T-cell (primary cell): ENCODE measurements at regions not wholly inside any gene's neighbourhood (a gene's known extent, or its start where the extent isn't known, plus 50 kb on each side); places are given as distances from the start of the nearest gene placed in this dataset.
A peak's percentile ranks its signal among the peaks of the same experiment; 100 is the strongest.

Source experiments
- ATAC-seq, 4 experiments: fragments of 200-7000 bp in 3 of 4; fragments of 150-1000 bp in 1 of 4; cut with Tn5 transposase; replicated peaks in 1 of 4; 1 replicate in 3 of 4; 2 replicates in 1 of 4; pipeline ENCODE4 v1.10.0; 2021; ENCODE audit warnings: moderate library complexity in 3 of 4, mild to moderate bottlenecking in 2 of 4, moderate number of reproducible peaks in 1 of 4
- CTCF ChIA-PET, 2 donors: fragments of 300-600 bp; sonication (Branson Sonifier 250); formaldehyde crosslinking; loops; one replicate each; lab custom pipeline; 2022; ENCODE audit warnings: antibody characterized with exemption in 2 of 2; lab: Charles Lee
- POLR2A ChIA-PET, 2 donors: fragments of 300-600 bp; sonication (Branson Sonifier 250); formaldehyde crosslinking; loops; one replicate each; lab custom pipeline; 2022; ENCODE audit warnings: antibody characterized with exemption in 2 of 2; lab: Charles Lee
- DNase-seq, 35 experiments: peaks; one replicate each; pipeline versions ENCODE4 v3.0.0 to v3.0.0-alpha.2; 2013 to 2023
- H3K27ac ChIP-seq: one replicate; pipeline ENCODE4 v1.5.1; 2013; ENCODE audit warnings: low read length
- H3K27me3 ChIP-seq, 2 experiments: replicated peaks in 1 of 2; 1 replicate in 1 of 2; 2 replicates in 1 of 2; pipeline versions ENCODE4 v1.6.1 to v1.7.0; 2013; ENCODE audit warnings: low read length in 1 of 2, mixed read lengths in 1 of 2; ENCODE audit not compliant: control insufficient read depth in 2 of 2, insufficient read depth in 2 of 2; ENCODE audit errors: extremely low read depth in 1 of 2
- H3K36me3 ChIP-seq, 2 donors: 1 replicate in 1 of 2; 2 replicates in 1 of 2; pipeline versions ENCODE4 v1.6.1 to v1.7.0; 2013; ENCODE audit warnings: low read length in 1 of 2; ENCODE audit not compliant: control insufficient read depth in 2 of 2, insufficient read depth in 1 of 2; ENCODE audit errors: extremely low read depth in 1 of 2
- H3K4me1 ChIP-seq, 2 experiments: 1 replicate in 1 of 2; 2 replicates in 1 of 2; pipeline versions ENCODE4 v1.6.1 to v1.7.0; 2013; ENCODE audit warnings: low read length in 2 of 2, mixed read lengths in 1 of 2; ENCODE audit not compliant: insufficient read depth in 2 of 2, control insufficient read depth in 1 of 2; ENCODE audit errors: extremely low read depth in 1 of 2
- H3K4me3 ChIP-seq, 2 donors: 1 replicate in 1 of 2; 2 replicates in 1 of 2; pipeline versions ENCODE4 v1.5.1 to v1.7.0; 2013; ENCODE audit warnings: mild to moderate bottlenecking in 2 of 2, low read length in 1 of 2, moderate library complexity in 1 of 2; ENCODE audit not compliant: control insufficient read depth in 1 of 2; ENCODE audit errors: extremely low read depth in 1 of 2
- H3K9me3 ChIP-seq: 2 replicates; pipeline ENCODE4 v1.7.0; 2013
- H3K27ac Mint-ChIP-seq, 2 donors: one replicate each; pipeline ENCODE4 v1.8.0; 2020 to 2021; ENCODE audit warnings: mild to moderate bottlenecking in 2 of 2, mixed read lengths in 2 of 2
- H3K27me3 Mint-ChIP-seq, 2 donors: one replicate each; pipeline ENCODE4 v1.8.0; 2021 to 2022; ENCODE audit warnings: mixed read lengths in 2 of 2
- H3K36me3 Mint-ChIP-seq: one replicate; pipeline ENCODE4 v1.8.0; 2021; ENCODE audit warnings: mixed read lengths
- H3K4me1 Mint-ChIP-seq, 3 donors: one replicate each; pipeline ENCODE4 v1.8.0; 2020 to 2022; ENCODE audit warnings: mixed read lengths in 3 of 3, mild to moderate bottlenecking in 1 of 3
- H3K4me3 Mint-ChIP-seq, 3 donors: one replicate each; pipeline ENCODE4 v1.8.0; 2020 to 2022; ENCODE audit warnings: mild to moderate bottlenecking in 3 of 3, mixed read lengths in 3 of 3, moderate library complexity in 3 of 3
- H3K9me3 Mint-ChIP-seq, 3 donors: one replicate each; pipeline ENCODE4 v1.8.0; 2020 to 2022; ENCODE audit warnings: mixed read lengths in 3 of 3
- WGBS: methylation state at CpG from one replicate; pipeline ENCODE4 v1.1.5; 2013; ENCODE audit warnings: missing lambda C conversion rate; ENCODE audit not compliant: insufficient coverage; 5-methylcytosine and 5-hydroxymethylcytosine counted together

DNA sequence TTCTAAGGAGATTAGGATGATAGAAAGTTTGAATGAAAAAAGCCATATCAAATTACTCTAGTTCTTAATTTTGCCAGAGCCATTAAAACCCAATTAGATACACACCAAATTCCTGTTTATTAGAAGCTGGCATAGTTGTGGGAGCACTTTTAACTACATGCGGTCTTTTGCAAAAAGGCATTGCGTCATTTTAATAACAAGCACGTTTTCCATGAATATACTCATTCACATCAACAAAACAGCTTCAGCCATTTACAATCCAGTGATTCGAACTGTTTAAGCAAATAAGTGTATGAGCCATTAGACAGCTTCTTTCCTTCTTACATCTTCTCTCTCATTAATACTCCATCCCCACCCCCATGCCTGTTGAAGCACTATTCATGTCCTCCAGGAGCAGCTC is 109.5 kb upstream of the EOLA2 start:
- H3K36me3 ChIP-seq = no peaks in the 10 kb centered on the region
- no peaks in the 10 kb centered on the region for H3K4me1 Mint-ChIP-seq
- no peak overlapping the region for H3K4me3 Mint-ChIP-seq
- no peak for ATAC-seq
- WGBS = 100% methylated on average over 2 of the region's 4 CpGs
- peaks cover 14 to 40% of the 10 kb centered on the region in 2 donors for H3K27me3 Mint-ChIP-seq
- H3K4me3 ChIP-seq = no peak overlapping the region
- H3K4me1 ChIP-seq = no peaks in the 10 kb centered on the region
- no peaks in the 10 kb centered on the region for H3K27me3 ChIP-seq
- H3K9me3 Mint-ChIP-seq = peaks cover 0 to 6% (median 0%) of the 10 kb centered on the region in 3 donors
- no peak overlapping the region for H3K27ac Mint-ChIP-seq
- ChIA-PET POLR2A (no interaction called here), CTCF (no interaction called here)
- H3K27ac ChIP-seq = no peak overlapping the region
- H3K36me3 Mint-ChIP-seq = no peaks in the 10 kb centered on the region
- H3K9me3 ChIP-seq = no peaks in the 10 kb centered on the region
- no peak for DNase-seq

DNA sequence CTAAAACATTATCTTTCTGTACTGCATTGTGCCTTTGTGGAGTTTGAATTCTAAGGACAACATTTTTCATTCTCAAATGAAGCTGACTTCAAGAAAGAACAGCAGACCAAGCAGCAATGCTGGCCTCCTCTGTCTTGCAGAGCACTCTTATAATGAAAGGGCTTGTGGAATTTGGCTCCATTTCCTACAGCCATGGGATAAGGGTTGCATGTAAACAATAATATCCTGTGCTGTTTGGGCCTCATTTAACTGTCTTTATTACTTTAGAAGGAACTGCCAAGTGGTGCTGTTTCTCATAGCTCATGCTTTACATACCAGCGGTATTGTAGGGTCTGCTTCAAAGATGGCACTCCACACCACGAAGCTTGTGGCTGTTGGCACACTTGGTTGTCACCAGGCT is 111.4 kb upstream of the EOLA2 start:
- Histone ChIP-seq H3K36me3 (no peaks in the 10 kb centered on the region), H3K4me1 (no peaks in the 10 kb centered on the region), H3K9me3 (no peaks in the 10 kb centered on the region), H3K27me3 (no peaks in the 10 kb centered on the region), H3K4me3 (no peak overlapping the region), H3K27ac (no peak overlapping the region)
- POLR2A ChIA-PET = no interaction called here
- ATAC-seq (no peak), DNase-seq (no peak)
- Mint-ChIP-seq H3K36me3 (no peaks in the 10 kb centered on the region), H3K27me3 (peaks cover 8 to 41% of the 10 kb centered on the region in 2 donors), H3K4me3 (no peak overlapping the region), H3K4me1 (no peaks in the 10 kb centered on the region), H3K27ac (no peak overlapping the region), H3K9me3 (peaks cover 0 to 6% (median 0%) of the 10 kb centered on the region in 3 donors)
- no CpG with 5 or more reads among the region's 2 CpGs for WGBS
- CTCF ChIA-PET = interaction anchor here in 1 of 2 donors (1.4 kb wide), 1 partner anchor 178 kb away, joined by 3 read pairs; no protein-coding TSS in a partner anchor

DNA sequence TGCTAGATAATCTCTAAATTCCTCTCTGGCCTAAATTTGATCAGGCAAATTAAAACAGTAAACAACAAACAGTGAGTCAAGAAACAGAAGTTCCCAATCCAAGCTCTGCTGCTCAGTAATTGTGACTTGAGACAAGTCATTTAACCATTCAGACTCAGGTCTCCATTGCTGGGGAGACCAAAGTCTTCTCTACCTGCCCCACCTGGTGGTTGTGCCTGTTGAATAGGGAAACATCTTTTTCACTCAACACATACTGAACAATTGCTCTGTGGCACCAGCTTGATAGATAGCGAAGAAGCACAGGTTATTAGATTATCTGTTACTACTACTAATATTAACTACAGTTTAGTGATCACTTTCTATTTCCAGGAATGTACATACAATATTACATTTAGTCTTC is 112.1 kb upstream of the EOLA2 start:
- ATAC-seq = no peak
- H3K27ac Mint-ChIP-seq = no peak overlapping the region
- DNase-seq = peak in 2 of 35 experiments; percentile 0 to 2

DNA sequence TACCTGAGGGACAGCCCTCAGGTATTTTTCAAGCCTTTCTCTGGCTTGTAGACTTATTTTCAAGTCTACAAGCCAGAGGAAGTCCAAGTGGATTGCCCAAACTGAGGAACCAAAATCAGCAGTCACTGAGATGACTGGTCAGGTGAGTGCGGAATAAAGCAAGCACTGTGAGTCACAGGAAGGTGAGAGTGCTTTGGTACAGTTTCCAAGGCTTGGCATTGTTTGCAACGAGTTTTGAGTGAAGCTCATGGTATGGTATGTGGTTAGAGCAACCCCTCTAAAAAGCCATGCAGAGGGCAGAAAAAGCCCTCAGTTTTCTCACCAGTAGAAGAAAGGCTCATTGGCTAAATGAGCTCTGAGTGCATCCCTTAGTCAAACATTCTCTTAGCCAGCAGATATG is 112.8 kb upstream of the EOLA2 start:
- ATAC-seq (no peak), DNase-seq (no peak)
- no CpG with 5 or more reads among the region's 2 CpGs for WGBS
- H3K9me3 Mint-ChIP-seq = no peaks in the 10 kb centered on the region
- H3K9me3 ChIP-seq = no peaks in the 10 kb centered on the region
- H3K27ac Mint-ChIP-seq = no peak overlapping the region
- no peak overlapping the region for H3K27ac ChIP-seq
- peaks cover 0 to 30% of the 10 kb centered on the region in 2 donors for H3K27me3 Mint-ChIP-seq
- H3K27me3 ChIP-seq = no peaks in the 10 kb centered on the region
- POLR2A ChIA-PET = no interaction called here
- no peaks in the 10 kb centered on the region for H3K36me3 ChIP-seq
- CTCF ChIA-PET = interaction anchor here in 1 of 2 donors (1.4 kb wide), 1 partner anchor 179 kb away, joined by 3 read pairs; no protein-coding TSS in a partner anchor
- H3K4me3 ChIP-seq = no peak overlapping the region
- no peaks in the 10 kb centered on the region for H3K4me1 Mint-ChIP-seq
- no peak overlapping the region for H3K4me3 Mint-ChIP-seq
- H3K4me1 ChIP-seq = no peaks in the 10 kb centered on the region
- H3K36me3 Mint-ChIP-seq = no peaks in the 10 kb centered on the region

More for the DNA sequence above, 112.1 kb upstream of the EOLA2 start:
- peaks cover 2 to 35% of the 10 kb centered on the region in 2 donors for H3K27me3 Mint-ChIP-seq
- no peaks in the 10 kb centered on the region for H3K4me1 ChIP-seq
- no peaks in the 10 kb centered on the region for H3K36me3 ChIP-seq
- H3K4me1 Mint-ChIP-seq = no peaks in the 10 kb centered on the region
- no peaks in the 10 kb centered on the region for H3K36me3 Mint-ChIP-seq
- WGBS = no CpG with 5 or more reads among the region's 1 CpG
- no peak overlapping the region for H3K4me3 ChIP-seq
- CTCF ChIA-PET = interaction anchor here in 1 of 2 donors (1.4 kb wide), 1 partner anchor 178 kb away, joined by 3 read pairs; no protein-coding TSS in a partner anchor
- no peak overlapping the region for H3K4me3 Mint-ChIP-seq
- no peaks in the 10 kb centered on the region for H3K27me3 ChIP-seq
- H3K27ac ChIP-seq = no peak overlapping the region
- peaks cover 0 to 2% (median 0%) of the 10 kb centered on the region in 3 donors for H3K9me3 Mint-ChIP-seq
- POLR2A ChIA-PET = no interaction called here
- H3K9me3 ChIP-seq = no peaks in the 10 kb centered on the region

DNA sequence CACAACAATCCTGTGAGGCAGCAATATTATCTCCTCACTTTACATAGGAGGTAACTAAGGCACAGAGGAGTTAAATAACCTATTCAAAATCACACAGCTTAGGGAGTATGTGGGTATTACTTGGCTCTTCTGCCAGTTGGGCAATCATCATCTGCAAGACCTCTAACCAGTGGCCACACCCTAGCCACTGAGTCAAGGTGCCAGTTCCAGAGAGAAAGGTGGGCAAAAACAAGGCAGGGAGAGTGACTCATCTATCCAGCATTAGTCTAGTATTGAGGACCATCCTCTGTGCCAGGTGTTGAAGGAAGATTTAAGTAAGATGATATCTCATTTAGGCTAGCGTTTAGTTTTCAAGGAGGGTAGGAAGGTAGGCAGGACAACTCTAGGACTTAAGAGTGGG is 113.9 kb upstream of the EOLA2 start:
- H3K27ac ChIP-seq = no peak overlapping the region
- H3K27ac Mint-ChIP-seq = no peak overlapping the region
- peaks cover 0 to 22% of the 10 kb centered on the region in 2 donors for H3K27me3 Mint-ChIP-seq
- 100% methylated on average over 1 of the region's 1 CpG for WGBS
- no peaks in the 10 kb centered on the region for H3K4me1 Mint-ChIP-seq
- no peak overlapping the region for H3K4me3 Mint-ChIP-seq
- H3K27me3 ChIP-seq = no peaks in the 10 kb centered on the region
- DNase-seq (no peak), ATAC-seq (no peak)
- CTCF ChIA-PET = no interaction called here
- no peaks in the 10 kb centered on the region for H3K9me3 ChIP-seq
- no peaks in the 10 kb centered on the region for H3K36me3 Mint-ChIP-seq
- no peaks in the 10 kb centered on the region for H3K9me3 Mint-ChIP-seq
- no peaks in the 10 kb centered on the region for H3K4me1 ChIP-seq
- no peaks in the 10 kb centered on the region for H3K36me3 ChIP-seq
- POLR2A ChIA-PET = no interaction called here
- no peak overlapping the region for H3K4me3 ChIP-seq

DNA sequence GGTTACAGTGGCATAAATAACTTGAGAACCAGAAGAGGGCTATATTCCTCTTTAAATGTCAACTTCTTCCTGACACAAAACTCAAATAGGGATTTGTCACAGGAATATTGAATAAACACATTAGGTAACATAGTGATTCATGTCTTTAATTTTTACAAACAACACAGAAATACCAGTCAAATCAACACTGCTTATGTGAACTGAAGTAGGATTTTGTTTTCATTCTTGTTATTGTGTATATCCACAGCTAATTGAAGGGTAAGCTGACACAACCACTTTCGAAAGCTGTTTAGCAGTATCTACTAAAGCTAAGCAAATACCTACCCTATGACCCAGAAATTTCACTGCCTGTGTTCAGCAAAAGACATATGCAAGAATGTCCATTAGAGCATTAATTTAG is 120.4 kb upstream of the EOLA2 start:
- H3K36me3 ChIP-seq = no peaks in the 10 kb centered on the region
- H3K27me3 ChIP-seq = no peaks in the 10 kb centered on the region
- no peak overlapping the region for H3K4me3 ChIP-seq
- Mint-ChIP-seq H3K4me1 (no peaks in the 10 kb centered on the region), H3K36me3 (no peaks in the 10 kb centered on the region), H3K9me3 (no peaks in the 10 kb centered on the region), H3K27ac (no peak overlapping the region), H3K4me3 (no peak overlapping the region), H3K27me3 (peaks cover 3 to 18% of the 10 kb centered on the region in 2 donors)
- no CpG with 5 or more reads among the region's 1 CpG for WGBS
- H3K4me1 ChIP-seq = no peaks in the 10 kb centered on the region
- no peaks in the 10 kb centered on the region for H3K9me3 ChIP-seq
- no peak for ATAC-seq
- CTCF ChIA-PET = no interaction called here
- DNase-seq = no peak
- POLR2A ChIA-PET = no interaction called here
- H3K27ac ChIP-seq = no peak overlapping the region

DNA sequence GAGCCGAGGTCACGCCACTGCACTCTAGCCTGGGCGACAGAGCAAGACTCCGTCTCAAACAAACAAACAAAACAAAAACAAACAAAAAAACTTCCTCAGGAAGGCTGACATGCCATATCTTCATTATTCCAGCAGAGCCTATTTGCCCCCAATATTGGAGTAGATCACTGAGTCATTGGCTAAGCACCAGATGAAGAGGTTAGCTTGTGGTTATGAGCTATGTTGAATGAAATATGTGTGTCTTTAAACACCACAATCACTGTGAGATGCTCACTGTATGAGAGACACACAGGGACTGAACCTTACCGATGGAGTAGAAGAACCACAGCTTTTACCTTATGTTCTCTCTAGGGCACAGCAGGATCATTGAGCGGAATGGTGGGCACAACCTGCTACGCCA is 122.1 kb upstream of the EOLA2 start:
- Mint-ChIP-seq H3K9me3 (no peaks in the 10 kb centered on the region), H3K4me3 (no peak overlapping the region), H3K36me3 (no peaks in the 10 kb centered on the region), H3K4me1 (no peaks in the 10 kb centered on the region), H3K27ac (no peak overlapping the region), H3K27me3 (peaks cover 7 to 10% of the 10 kb centered on the region in 2 donors)
- Histone ChIP-seq H3K27ac (no peak overlapping the region), H3K4me1 (no peaks in the 10 kb centered on the region), H3K9me3 (no peaks in the 10 kb centered on the region), H3K27me3 (no peaks in the 10 kb centered on the region), H3K36me3 (no peaks in the 10 kb centered on the region), H3K4me3 (no peak overlapping the region)
- no CpG with 5 or more reads among the region's 7 CpGs for WGBS
- ATAC-seq (no peak), DNase-seq (no peak)
- CTCF ChIA-PET = no interaction called here
- POLR2A ChIA-PET = no interaction called here
